OCI-LY7 (cell line): ENCODE measurements at regions not wholly inside any gene's neighbourhood (a gene's known extent, or its start where the extent isn't known, plus 50 kb on each side); places are given as distances from the start of the nearest gene placed in this dataset.

Experiments
- BruUV-seq: library from RNA; stranded (reverse); fragments of 400-500 nt; replicated peaks from 2 replicates; lab custom pipeline; 2021; lab: Mats Ljungman, UMichigan
- CTCF ChIA-PET: fragments of 300-600 bp; sonication (Branson Sonifier 250); formaldehyde crosslinking; loops from one replicate; lab custom pipeline; 2022; ENCODE audit warnings: antibody characterized with exemption; ENCODE audit not compliant: unreplicated experiment; lab: Charles Lee
- POLR2A ChIA-PET: fragments of 300-600 bp; sonication (Branson Sonifier 250); formaldehyde crosslinking; loops from one replicate; lab custom pipeline; 2022; ENCODE audit warnings: antibody characterized with exemption; lab: Charles Lee
- DNase-seq: peaks from one replicate; pipeline ENCODE4 v3.0.0-alpha.2; 2015; ENCODE audit warnings: low spot score
- H2AFZ ChIP-seq: fragments of 200-600 bp; sonication (generic), shearing (Covaris generic); 2 replicates; pipeline ENCODE4 v1.6.1; 2014; ENCODE audit warnings: mild to moderate bottlenecking, antibody characterized with exemption, low read length, moderate library complexity
- H3K27ac ChIP-seq: fragments of 200-600 bp; sonication (generic); 2 replicates; pipeline ENCODE4 v1.5.1; 2014; ENCODE audit warnings: mixed run types, low read depth, mild to moderate bottlenecking, moderate library complexity, low read length, inconsistent platforms; ENCODE audit not compliant: poor library complexity, severe bottlenecking
- H3K36me3 ChIP-seq: fragments of 200-600 bp; sonication (generic); 2 replicates; pipeline ENCODE4 v1.6.1; 2014; ENCODE audit warnings: mild to moderate bottlenecking, antibody characterized with exemption, low read length, moderate library complexity, mixed read lengths; ENCODE audit not compliant: insufficient read depth
- H3K4me1 ChIP-seq: fragments of 200-600 bp; sonication (generic); 2 replicates; pipeline ENCODE4 v1.5.1; 2014; ENCODE audit warnings: mild to moderate bottlenecking, low read length; ENCODE audit not compliant: insufficient read depth, poor library complexity, severe bottlenecking
- H3K4me2 ChIP-seq: fragments of 200-600 bp; sonication (generic); 2 replicates; pipeline ENCODE4 v1.6.1; 2014; ENCODE audit warnings: mild to moderate bottlenecking, low read length
- H3K4me3 ChIP-seq: fragments of 200-600 bp; sonication (generic); 2 replicates; pipeline ENCODE4 v1.5.1; 2014; ENCODE audit warnings: mild to moderate bottlenecking, low read depth, low read length; ENCODE audit not compliant: poor library complexity, severe bottlenecking
- H3K79me2 ChIP-seq: fragments of 200-600 bp; sonication (generic); 2 replicates; pipeline ENCODE4 v1.6.1; 2016; ENCODE audit warnings: low read depth, mild to moderate bottlenecking, low read length, moderate library complexity, mixed read lengths; ENCODE audit not compliant: insufficient read depth
- H3K9me2 ChIP-seq: fragments of 200-600 bp; sonication (generic); 2 replicates; pipeline ENCODE4 v1.6.1; 2016; ENCODE audit warnings: mild to moderate bottlenecking, low read length, mixed read lengths; ENCODE audit not compliant: insufficient read depth
- H3K9me3 ChIP-seq: fragments of 200-600 bp; sonication (generic); 2 replicates; pipeline ENCODE4 v1.6.1; 2014; ENCODE audit warnings: mild to moderate bottlenecking, mixed run types, low read length, mixed read lengths
- H4K20me1 ChIP-seq: fragments of 200-600 bp; sonication (generic); 2 replicates; pipeline ENCODE4 v1.6.1; 2014; ENCODE audit warnings: mild to moderate bottlenecking, antibody characterized with exemption, low read length, moderate library complexity, mixed read lengths; ENCODE audit not compliant: insufficient read depth
- EZH2phosphoT487 ChIP-seq: fragments of 200-600 bp; sonication (generic); IDR thresholded peaks from 2 replicates; pipeline ENCODE4 v1.6.1; 2018; ENCODE audit warnings: low read depth, borderline replicate concordance, mild to moderate bottlenecking, mixed run types, antibody characterized with exemption, low read length, moderate library complexity, mixed read lengths
- intact Hi-C: fragments of 100-400 bp; cut with micrococcal nuclease; formaldehyde crosslinking; loops from one replicate; pipeline ENCODE4 v1.10.0; 2022; ENCODE audit not compliant: unreplicated experiment
- TF ChIP-seq, protein P1 (sequence below): fragments of 200-600 bp; sonication (generic); conservative IDR thresholded peaks from 2 replicates; pipeline ENCODE4 v1.5.1; 2014; ENCODE audit warnings: mild to moderate bottlenecking, antibody characterized with exemption, low read length, moderate library complexity, mixed read lengths

DNA sequence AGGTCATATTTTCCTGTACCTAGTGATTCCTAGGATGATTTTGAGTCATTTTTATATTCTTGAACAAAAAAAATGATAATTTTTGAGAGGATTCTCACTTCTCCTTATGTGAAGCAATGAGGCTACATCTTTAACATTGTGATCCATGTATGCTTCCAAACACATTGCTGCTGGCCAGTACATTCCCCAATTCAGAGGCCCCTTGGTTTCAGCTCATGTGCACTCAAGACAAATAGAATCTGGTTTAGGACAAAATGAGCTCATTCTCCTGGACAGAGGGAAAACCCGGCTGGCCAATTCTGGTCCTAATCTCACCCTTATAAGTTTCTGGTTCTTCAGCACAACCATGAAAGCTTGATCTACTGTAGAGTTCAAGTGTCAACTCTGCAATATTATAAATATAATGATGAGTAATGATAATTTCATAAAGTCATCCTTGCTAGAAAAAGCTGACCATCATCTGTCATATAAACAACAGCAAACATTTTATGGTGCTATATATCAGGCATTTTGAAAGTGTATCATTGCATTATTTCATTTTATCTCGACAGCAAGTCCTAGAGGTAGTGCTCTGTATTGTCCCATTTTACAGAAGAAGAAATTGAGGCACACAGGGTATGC lies 139.1 kb upstream of the ZNF366 start:
- no peaks in the 10 kb centered on the region for H3K9me2 ChIP-seq
- DNase-seq: no peak
- H2AFZ ChIP-seq: no peak overlapping the region
- H3K79me2 ChIP-seq: no peaks in the 10 kb centered on the region
- intact Hi-C loops: no loop called here
- H3K4me3 ChIP-seq: no peak overlapping the region
- BruUV-seq: no TSS peak
- H3K27ac ChIP-seq: no peak overlapping the region
- ChIA-PET POLR2A (no interaction called here), CTCF (no interaction called here)
- H3K9me3 ChIP-seq: no peaks in the 10 kb centered on the region
- H3K4me2 ChIP-seq: no peak overlapping the region
- TF ChIP-seq, protein P1, sequence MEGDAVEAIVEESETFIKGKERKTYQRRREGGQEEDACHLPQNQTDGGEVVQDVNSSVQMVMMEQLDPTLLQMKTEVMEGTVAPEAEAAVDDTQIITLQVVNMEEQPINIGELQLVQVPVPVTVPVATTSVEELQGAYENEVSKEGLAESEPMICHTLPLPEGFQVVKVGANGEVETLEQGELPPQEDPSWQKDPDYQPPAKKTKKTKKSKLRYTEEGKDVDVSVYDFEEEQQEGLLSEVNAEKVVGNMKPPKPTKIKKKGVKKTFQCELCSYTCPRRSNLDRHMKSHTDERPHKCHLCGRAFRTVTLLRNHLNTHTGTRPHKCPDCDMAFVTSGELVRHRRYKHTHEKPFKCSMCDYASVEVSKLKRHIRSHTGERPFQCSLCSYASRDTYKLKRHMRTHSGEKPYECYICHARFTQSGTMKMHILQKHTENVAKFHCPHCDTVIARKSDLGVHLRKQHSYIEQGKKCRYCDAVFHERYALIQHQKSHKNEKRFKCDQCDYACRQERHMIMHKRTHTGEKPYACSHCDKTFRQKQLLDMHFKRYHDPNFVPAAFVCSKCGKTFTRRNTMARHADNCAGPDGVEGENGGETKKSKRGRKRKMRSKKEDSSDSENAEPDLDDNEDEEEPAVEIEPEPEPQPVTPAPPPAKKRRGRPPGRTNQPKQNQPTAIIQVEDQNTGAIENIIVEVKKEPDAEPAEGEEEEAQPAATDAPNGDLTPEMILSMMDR: no peak
- no peak for TF ChIP-seq EZH2phosphoT487
- no peaks in the 10 kb centered on the region for H3K4me1 ChIP-seq
- no peaks in the 10 kb centered on the region for H3K36me3 ChIP-seq
- no peaks in the 10 kb centered on the region for H4K20me1 ChIP-seq

DNA sequence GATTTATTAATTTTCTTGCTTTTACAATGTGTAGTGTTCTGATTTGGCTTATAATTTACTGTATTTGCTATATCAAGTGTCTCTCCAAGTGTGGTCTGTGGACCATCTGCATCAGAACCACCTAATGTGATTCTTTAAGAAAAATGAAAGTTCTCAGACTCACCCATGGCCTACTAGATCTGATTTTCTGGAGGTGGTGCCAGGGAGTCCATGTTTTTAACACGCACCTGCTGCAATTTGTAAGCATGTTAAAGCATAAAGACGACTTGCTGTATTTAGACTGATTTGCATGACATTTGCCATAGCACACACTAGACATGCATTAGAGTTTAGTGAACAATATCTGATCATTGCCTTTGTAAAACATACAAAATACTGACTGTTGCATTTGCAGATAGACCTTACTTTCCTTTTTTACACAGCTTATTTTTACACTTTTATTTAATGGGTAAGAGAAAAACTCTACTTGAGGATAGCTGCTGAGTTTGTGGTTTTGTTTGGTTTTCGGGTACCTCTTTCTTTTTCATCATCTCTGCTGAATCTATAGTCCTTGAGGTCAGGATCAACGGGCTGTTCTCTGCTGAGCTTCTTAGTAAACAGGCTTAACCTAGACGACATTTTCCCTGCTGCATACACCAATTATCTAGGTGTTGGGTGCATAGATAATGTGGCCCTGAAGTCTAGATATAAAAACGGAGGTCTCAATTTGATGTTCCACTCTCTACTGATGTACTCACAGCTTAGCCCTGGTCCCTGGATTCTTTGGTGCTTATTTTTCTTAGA lies 138.0 kb upstream of the ZNF366 start:
- H3K36me3 ChIP-seq: no peaks in the 10 kb centered on the region
- no peak overlapping the region for H3K4me2 ChIP-seq
- no peaks in the 10 kb centered on the region for H3K79me2 ChIP-seq
- H2AFZ ChIP-seq: no peak overlapping the region
- no peak for DNase-seq
- POLR2A ChIA-PET: interaction anchor here (1.2 kb wide), 1 partner anchor 22 kb away, joined by 4 read pairs; no protein-coding TSS in a partner anchor
- H3K9me2 ChIP-seq: no peaks in the 10 kb centered on the region
- no peak for TF ChIP-seq EZH2phosphoT487
- TF ChIP-seq, protein P1: no peak
- CTCF ChIA-PET: no interaction called here
- no peaks in the 10 kb centered on the region for H3K9me3 ChIP-seq
- H3K27ac ChIP-seq: no peak overlapping the region
- intact Hi-C loops: no loop called here
- no TSS peak for BruUV-seq
- no peak overlapping the region for H3K4me3 ChIP-seq
- no peaks in the 10 kb centered on the region for H3K4me1 ChIP-seq
- H4K20me1 ChIP-seq: no peaks in the 10 kb centered on the region

DNA sequence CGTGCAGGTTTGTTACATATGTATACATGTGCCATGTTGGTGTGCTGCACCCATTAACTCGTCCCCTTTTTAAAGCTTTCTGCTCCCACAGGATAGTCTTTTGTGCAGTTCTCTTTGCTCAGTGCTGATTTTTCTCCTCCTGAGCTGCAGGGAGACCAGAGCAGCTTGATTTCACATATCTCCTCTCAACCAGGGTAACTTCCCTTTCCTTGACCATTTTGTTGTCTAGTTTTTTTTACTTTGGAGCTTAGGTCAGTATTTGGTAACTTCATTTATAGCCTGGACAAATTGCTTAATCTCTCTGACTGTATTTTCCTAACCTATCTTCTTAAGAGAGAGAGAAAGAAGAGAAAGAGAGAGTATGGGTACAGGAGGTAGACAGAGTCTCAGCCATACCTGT lies 137.1 kb upstream of the ZNF366 start:
- Histone ChIP-seq H3K9me3 (no peaks in the 10 kb centered on the region), H3K9me2 (no peaks in the 10 kb centered on the region), H3K79me2 (no peaks in the 10 kb centered on the region), H3K4me1 (no peaks in the 10 kb centered on the region), H3K36me3 (no peaks in the 10 kb centered on the region), H3K4me3 (no peak overlapping the region), H3K27ac (no peak overlapping the region), H3K4me2 (no peak overlapping the region), H4K20me1 (no peaks in the 10 kb centered on the region), H2AFZ (no peak overlapping the region)
- ChIA-PET CTCF (no interaction called here), POLR2A (no interaction called here)
- TF ChIP-seq EZH2phosphoT487: no peak
- TF ChIP-seq, protein P1: no peak
- intact Hi-C loops: no loop called here
- no TSS peak for BruUV-seq
- DNase-seq: no peak
